Endothelial cell of umbilical vein (primary cell): ENCODE measurements at regions not wholly inside any gene's neighbourhood (a gene's known extent, or its start where the extent isn't known, plus 50 kb on each side); places are given as distances from the start of the nearest gene placed in this dataset.

Source experiments
- EZH2 ChIP-seq: IDR thresholded peaks from 2 replicates; pipeline ENCODE4 v1.6.1; 2012; ENCODE audit warnings: borderline replicate concordance, low read depth, mild to moderate bottlenecking, moderate library complexity, low read length, inconsistent platforms; ENCODE audit not compliant: severe bottlenecking
- FOS ChIP-seq: IDR thresholded peaks from 2 replicates; pipeline ENCODE4 v1.6.1; 2011; ENCODE audit warnings: mild to moderate bottlenecking, low read length, moderate library complexity, borderline replicate concordance; ENCODE audit not compliant: insufficient read depth
- TF ChIP-seq, protein P1 (sequence below), 2 donors: IDR thresholded peaks; 1 replicate in 1 of 2; 2 replicates in 1 of 2; pipeline ENCODE4 v1.5.1; 2011; ENCODE audit warnings: low read length in 2 of 2, mild to moderate bottlenecking in 2 of 2, moderate library complexity in 2 of 2, control low read depth in 1 of 2, inconsistent platforms in 1 of 2, low read depth in 1 of 2; ENCODE audit not compliant: insufficient read depth in 1 of 2; ENCODE audit errors: extremely low read depth in 1 of 2
- TF ChIP-seq, protein P2 (sequence below): IDR thresholded peaks from 2 replicates; pipeline ENCODE4 v1.6.1; 2011; ENCODE audit not compliant: insufficient read depth, insufficient read length

DNA sequence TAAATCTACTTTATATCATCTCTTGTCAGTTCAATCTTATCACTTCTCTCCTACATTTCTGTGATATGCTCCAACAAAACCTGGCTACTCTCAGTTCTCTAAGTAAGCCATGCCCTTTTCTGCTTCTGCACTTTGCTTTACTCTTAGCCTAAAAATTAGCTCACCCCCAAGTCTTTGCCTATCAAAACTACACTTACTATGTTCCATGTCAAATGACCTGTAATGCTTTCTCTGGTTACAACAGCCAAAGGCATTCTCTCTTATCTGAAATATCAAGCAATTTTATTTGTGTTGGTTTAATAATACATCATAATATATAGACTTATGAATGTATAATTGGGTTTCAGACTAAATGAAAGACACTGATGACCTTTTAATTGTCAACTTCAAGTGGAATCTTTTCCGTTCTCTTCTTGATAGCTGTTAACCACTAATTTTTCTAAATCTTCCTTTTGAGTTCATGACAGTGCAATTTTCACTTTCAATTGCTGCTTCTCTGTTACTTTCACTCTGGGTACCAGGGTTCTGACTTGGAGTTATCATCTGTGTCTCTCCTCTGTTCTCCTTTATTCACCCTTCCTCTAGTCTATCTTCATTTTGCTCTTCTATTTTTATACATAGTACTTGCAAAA is 619.0 kb upstream of the GOLIM4 start:
- TF ChIP-seq, protein P1, sequence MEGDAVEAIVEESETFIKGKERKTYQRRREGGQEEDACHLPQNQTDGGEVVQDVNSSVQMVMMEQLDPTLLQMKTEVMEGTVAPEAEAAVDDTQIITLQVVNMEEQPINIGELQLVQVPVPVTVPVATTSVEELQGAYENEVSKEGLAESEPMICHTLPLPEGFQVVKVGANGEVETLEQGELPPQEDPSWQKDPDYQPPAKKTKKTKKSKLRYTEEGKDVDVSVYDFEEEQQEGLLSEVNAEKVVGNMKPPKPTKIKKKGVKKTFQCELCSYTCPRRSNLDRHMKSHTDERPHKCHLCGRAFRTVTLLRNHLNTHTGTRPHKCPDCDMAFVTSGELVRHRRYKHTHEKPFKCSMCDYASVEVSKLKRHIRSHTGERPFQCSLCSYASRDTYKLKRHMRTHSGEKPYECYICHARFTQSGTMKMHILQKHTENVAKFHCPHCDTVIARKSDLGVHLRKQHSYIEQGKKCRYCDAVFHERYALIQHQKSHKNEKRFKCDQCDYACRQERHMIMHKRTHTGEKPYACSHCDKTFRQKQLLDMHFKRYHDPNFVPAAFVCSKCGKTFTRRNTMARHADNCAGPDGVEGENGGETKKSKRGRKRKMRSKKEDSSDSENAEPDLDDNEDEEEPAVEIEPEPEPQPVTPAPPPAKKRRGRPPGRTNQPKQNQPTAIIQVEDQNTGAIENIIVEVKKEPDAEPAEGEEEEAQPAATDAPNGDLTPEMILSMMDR (IDR thresholded peaks at IDR 0.05; ENCODE audit: extremely low read depth in 1 of 2, insufficient read depth in 1 of 2, low read depth in 1 of 2, low read length in 2 of 2), result no peak
- TF ChIP-seq, protein P2, sequence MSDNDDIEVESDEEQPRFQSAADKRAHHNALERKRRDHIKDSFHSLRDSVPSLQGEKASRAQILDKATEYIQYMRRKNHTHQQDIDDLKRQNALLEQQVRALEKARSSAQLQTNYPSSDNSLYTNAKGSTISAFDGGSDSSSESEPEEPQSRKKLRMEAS, result no peak
- TF ChIP-seq FOS (no peak), EZH2 (no peak)
